ENCODE measurements at regions not wholly inside any gene's neighbourhood (a gene's known extent, or its start where the extent isn't known, plus 50 kb on each side); places are given as distances from the start of the nearest gene placed in this dataset.
"Not testable (repeated sequence)": the region's sequence is repeated elsewhere in the genome, so short reads cannot be mapped to it uniquely, and the experiment has no call there.

DNA sequence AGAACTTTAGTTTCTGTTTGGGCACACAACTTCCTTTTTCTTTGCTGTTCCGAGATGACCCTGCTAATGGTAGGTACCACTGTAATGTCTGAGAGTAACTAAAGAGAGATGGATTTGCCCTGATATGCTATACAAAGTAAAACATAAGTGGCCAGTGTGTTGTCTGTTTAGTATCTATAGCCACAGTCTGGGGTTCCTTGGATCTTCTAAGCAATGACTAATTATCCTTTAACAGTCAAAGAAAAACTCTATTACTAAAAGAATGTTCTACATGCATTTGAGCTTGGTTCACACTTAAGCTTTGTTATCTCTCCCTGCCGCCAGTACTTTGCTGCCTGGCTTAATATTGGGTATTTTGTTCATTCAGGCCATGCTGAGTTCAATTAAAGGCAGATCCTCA lies 1051.9 kb upstream of the FLRT2 start:
- H3K4me3 ChIP-seq, result no peak overlapping the region
- no peak overlapping the region for H2AFZ ChIP-seq
- TF ChIP-seq EZH2 (IDR thresholded peaks at IDR 0.05; ENCODE audit: borderline replicate concordance), result no peak
- no peak for TF ChIP-seq EZH2phosphoT487 (IDR thresholded peaks at IDR 0.05; ENCODE audit: low read depth, severe bottlenecking, unreplicated experiment)
- no peak for TF ChIP-seq CTCF (IDR thresholded peaks at IDR 0.05; ENCODE audit: poor library complexity)
- WGBS (ENCODE audit: low lambda C conversion rate, missing lambda C conversion rate), result 60% methylated on average over 2 of the region's 2 CpGs
- no peak overlapping the region for H3K4me2 ChIP-seq
- no peaks in the 10 kb centered on the region for H3K4me1 ChIP-seq (ENCODE audit: insufficient read depth)
- DNase-seq (ENCODE audit: low spot score), result no peak
- no peaks in the 10 kb centered on the region for H3K9me3 ChIP-seq (ENCODE audit: low read depth)
- H4K20me1 ChIP-seq (ENCODE audit: insufficient read depth, poor library complexity, severe bottlenecking), result no peaks in the 10 kb centered on the region
- no peaks in the 10 kb centered on the region for H3K79me2 ChIP-seq
- no peak overlapping the region for H3K27ac ChIP-seq
- no peaks in the 10 kb centered on the region for H3K27me3 ChIP-seq
- H3K36me3 ChIP-seq (replicated peaks; ENCODE audit: insufficient read depth, low read depth), result no peaks in the 10 kb centered on the region
- H3K9me2 ChIP-seq (replicated peaks; ENCODE audit: insufficient read depth), result no peaks in the 10 kb centered on the region

GRCh38 chr14:84482256-84483071 lies 1047.5 kb upstream of the FLRT2 start:
- no peak overlapping the region for H3K27ac ChIP-seq
- TF ChIP-seq EZH2phosphoT487 (IDR thresholded peaks at IDR 0.05; ENCODE audit: low read depth, severe bottlenecking, unreplicated experiment), result no peak
- no peak for TF ChIP-seq EZH2 (IDR thresholded peaks at IDR 0.05; ENCODE audit: borderline replicate concordance)
- no peak for TF ChIP-seq CTCF (IDR thresholded peaks at IDR 0.05; ENCODE audit: poor library complexity)
- WGBS (ENCODE audit: low lambda C conversion rate, missing lambda C conversion rate), result 65% methylated on average over 5 of the region's 5 CpGs

DNA sequence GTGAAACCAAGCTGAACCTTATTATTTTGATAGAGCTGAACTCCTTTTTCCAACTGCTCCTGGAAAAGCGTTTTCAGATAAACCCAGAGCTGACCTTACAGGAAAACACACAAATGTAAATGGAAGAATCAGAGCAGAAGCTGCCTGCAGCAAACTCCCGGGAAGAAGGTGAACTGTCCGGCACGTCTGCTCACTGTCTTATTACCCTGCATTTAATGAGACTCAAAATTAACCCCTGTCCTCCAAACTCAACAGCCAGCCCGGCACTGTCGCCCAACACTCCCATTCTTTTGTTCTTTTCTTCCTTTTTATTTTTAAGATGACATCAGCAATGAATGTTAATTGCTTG lies 1046.9 kb upstream of the FLRT2 start:
- Histone ChIP-seq H3K9me2 (replicated peaks; ENCODE audit: insufficient read depth) (no peaks in the 10 kb centered on the region), H3K36me3 (replicated peaks; ENCODE audit: insufficient read depth, low read depth) (no peaks in the 10 kb centered on the region), H2AFZ (peak overlapping the region; percentile 5), H3K9me3 (ENCODE audit: low read depth) (no peaks in the 10 kb centered on the region), H3K27ac (no peak overlapping the region), H3K4me2 (peak overlapping the region; percentile 50), H3K79me2 (no peaks in the 10 kb centered on the region), H3K4me3 (no peak overlapping the region), H3K4me1 (ENCODE audit: insufficient read depth) (no peaks in the 10 kb centered on the region), H3K27me3 (no peaks in the 10 kb centered on the region), H4K20me1 (ENCODE audit: insufficient read depth, poor library complexity, severe bottlenecking) (no peaks in the 10 kb centered on the region)
- DNase-seq (ENCODE audit: low spot score), result no peak
- TF ChIP-seq EZH2 (IDR thresholded peaks at IDR 0.05; ENCODE audit: borderline replicate concordance), result no peak
- no peak for TF ChIP-seq CTCF (IDR thresholded peaks at IDR 0.05; ENCODE audit: poor library complexity)
- no peak for TF ChIP-seq EZH2phosphoT487 (IDR thresholded peaks at IDR 0.05; ENCODE audit: low read depth, severe bottlenecking, unreplicated experiment)
- WGBS (ENCODE audit: low lambda C conversion rate, missing lambda C conversion rate), result 36% methylated on average over 6 of the region's 6 CpGs

More at GRCh38 chr14:84482256-84483071, 1047.5 kb upstream of the FLRT2 start:
- Histone ChIP-seq H3K27me3 (no peaks in the 10 kb centered on the region), H3K4me3 (no peak overlapping the region), H3K79me2 (no peaks in the 10 kb centered on the region), H3K36me3 (replicated peaks; ENCODE audit: insufficient read depth, low read depth) (no peaks in the 10 kb centered on the region), H3K4me2 (peak overlapping the region; percentile 50), H2AFZ (peak overlapping the region; percentile 5), H4K20me1 (ENCODE audit: insufficient read depth, poor library complexity, severe bottlenecking) (no peaks in the 10 kb centered on the region), H3K4me1 (ENCODE audit: insufficient read depth) (no peaks in the 10 kb centered on the region), H3K9me2 (replicated peaks; ENCODE audit: insufficient read depth) (no peaks in the 10 kb centered on the region), H3K9me3 (ENCODE audit: low read depth) (no peaks in the 10 kb centered on the region)
- DNase-seq (ENCODE audit: low spot score), result no peak

DNA sequence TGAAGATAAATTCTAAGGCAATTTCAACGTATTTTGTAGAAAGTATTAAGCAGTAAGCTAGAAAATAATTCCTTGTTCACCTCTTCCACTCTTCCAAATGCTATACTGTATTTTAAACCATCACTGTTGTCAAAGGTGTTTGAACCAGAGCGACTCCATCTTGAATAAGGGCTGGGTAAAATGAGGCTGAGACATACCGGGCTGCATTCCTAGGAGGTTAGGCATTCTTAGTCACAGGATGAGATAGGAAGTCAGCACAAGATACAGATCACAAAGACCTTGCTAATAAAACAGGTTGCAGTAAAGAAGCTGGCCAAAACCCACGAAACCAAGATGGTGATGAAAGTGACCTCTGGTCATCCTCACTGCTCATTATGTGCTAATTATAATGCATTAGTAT lies 1045.7 kb upstream of the FLRT2 start:
- not testable (repeated sequence) for H3K79me2 ChIP-seq; H3K27me3 ChIP-seq; H3K9me2 ChIP-seq (replicated peaks; ENCODE audit: insufficient read depth); H3K4me2 ChIP-seq; DNase-seq (ENCODE audit: low spot score); H4K20me1 ChIP-seq (ENCODE audit: insufficient read depth, poor library complexity, severe bottlenecking); H3K4me1 ChIP-seq (ENCODE audit: insufficient read depth); H3K27ac ChIP-seq; H3K9me3 ChIP-seq (ENCODE audit: low read depth); H3K36me3 ChIP-seq (replicated peaks; ENCODE audit: insufficient read depth, low read depth); H3K4me3 ChIP-seq; H2AFZ ChIP-seq
- WGBS (ENCODE audit: low lambda C conversion rate, missing lambda C conversion rate), result 79% methylated on average over 4 of the region's 4 CpGs
